G401 (cell line): ENCODE measurements at regions not wholly inside any gene's neighbourhood (a gene's known extent, or its start where the extent isn't known, plus 50 kb on each side); places are given as distances from the start of the nearest gene placed in this dataset.

Source experiments
- DNase-seq: peaks from one replicate; pipeline ENCODE4 v3.0.0-alpha.2; 2015; ENCODE audit warnings: low spot score
- in situ Hi-C: cut with HindIII; loops from 2 replicates; pipeline ENCODE4 v1.10.0; 2016; ENCODE audit warnings: low sequenced_read_pairs, mixed read lengths

DNA sequence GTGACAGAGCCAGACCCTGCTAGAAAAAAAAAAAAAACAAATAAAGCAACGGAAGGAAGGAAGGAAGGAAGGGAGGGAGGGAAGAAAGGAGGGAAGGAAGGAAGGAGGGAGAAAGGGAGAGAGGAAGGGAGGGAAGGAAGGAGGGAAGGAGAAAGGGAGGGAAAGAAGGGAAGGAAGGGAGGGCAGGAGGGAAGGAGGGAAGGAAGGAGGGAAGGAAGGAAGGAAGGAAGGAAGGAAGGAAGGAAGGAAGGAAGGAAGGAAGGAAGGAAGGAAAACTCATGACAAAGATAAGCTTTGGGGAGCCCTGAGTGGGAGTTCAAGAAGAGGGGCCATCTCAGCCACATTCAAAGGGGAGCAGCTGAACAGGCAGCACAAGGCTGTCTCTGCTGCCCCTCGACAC is 124.7 kb upstream of the MGMT start:
- DNase-seq, result no peak
- in situ Hi-C loops, result no loop called here

DNA sequence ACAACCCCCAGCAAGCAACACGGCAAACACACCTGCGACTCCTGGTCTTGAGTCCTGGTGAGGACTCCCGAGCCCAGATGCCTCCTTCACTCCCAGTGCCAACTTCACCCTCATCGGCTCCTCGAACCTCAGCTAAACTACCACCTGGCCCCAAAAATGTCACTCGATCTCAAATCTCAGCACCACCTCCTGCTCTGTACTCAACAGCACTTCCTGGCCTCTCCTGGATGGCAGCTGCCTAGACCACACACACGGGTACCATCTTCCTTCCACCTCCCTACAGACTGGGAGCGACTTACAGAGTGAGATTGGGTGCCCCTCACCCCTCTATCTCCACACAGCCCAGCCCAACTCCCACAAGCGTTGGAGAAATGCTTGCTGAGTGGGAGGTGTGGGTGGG is 123.9 kb upstream of the MGMT start:
- DNase-seq, result no peak
- in situ Hi-C loops, result no loop called here

DNA sequence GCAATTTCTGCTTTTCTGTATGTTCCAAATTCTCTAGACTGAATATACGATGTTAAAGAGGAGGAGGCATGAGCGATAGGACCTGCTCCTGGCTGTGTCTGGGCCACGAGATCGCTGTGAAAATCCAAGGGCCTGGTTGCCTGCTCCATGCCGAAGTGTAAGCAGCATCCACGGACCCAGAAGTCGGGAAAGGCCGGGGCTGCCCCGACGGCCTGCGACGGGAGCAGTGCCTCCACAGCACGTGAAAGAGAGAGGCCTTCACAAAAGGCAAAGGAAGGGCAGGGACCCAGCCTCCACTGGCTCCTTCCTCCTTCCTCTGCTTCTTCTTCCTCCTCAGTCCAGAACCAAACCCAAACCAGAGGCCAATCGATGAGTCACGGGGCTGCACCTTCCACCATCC is 122.9 kb upstream of the MGMT start:
- no peak for DNase-seq
- in situ Hi-C loops, result no loop called here

DNA sequence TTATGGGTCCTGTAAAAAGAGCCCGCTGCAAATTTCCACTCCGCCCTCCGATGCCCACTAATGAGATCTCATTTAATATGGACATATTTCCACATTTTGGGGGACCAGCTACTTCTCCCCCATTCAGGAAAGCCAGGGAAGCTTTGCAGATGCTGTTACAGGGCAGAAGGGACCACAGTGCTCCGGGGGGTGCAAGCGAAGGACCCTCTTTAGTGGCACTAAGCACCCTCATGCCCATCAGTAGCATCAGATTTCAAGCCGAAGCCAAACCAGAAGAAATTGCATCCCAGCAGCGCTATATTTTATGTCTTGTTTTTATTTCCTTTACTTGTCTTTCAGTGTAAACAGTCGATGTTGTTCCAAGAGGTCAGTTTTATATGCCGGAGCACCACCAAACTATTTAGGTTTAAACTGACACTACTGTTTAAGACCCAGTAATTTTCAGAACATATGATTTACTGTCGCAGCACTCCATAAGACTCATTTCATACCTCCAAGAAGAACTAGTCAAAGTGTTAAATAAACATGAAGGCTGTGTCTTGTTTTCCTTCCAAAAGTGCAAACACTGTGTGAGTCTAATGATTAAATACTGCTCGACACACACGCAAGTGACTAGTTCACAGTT is 122.2 kb upstream of the MGMT start:
- in situ Hi-C loops, result no loop called here
- DNase-seq, result no peak

DNA sequence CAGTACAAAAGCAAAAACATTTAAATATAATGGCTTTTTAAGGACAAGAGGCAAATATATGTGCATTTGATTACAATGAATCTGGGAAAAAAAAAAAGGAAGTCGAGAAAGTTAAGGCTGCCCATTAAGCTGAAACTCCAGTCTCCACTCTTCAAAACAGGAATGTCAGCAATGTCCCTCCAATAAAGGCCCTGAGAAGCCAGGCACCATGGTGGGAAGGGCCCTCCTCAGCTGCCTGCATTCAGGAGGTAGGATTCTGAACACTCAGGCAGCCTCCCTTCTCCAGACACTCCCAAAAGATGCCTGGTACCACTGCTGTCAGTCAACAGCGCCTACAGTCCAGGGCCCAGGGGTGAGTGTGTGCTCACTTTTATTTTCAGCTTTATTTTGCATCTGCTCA is 121.3 kb upstream of the MGMT start:
- in situ Hi-C loops, result no loop called here
- no peak for DNase-seq

DNA sequence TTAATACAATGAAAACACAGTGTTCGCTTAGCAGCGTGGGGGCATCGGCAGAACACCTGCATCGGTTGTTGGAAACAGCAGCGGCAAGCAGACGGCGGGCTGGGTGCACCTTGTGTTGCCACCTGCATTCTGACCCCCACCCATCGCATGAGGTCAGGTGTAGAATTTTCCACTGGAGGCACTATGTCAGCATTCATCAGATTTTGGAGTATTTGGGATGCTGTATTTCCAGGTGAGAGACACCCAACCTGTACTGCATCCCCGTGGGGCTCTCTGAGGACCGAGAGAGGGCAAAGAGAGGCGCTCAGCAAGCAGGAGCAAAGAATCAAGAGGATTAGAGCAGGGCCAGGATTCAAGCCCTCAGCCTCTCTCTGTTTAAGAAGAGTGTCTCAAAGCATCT is 116.4 kb upstream of the MGMT start:
- in situ Hi-C loops, result no loop called here
- DNase-seq, result no peak

DNA sequence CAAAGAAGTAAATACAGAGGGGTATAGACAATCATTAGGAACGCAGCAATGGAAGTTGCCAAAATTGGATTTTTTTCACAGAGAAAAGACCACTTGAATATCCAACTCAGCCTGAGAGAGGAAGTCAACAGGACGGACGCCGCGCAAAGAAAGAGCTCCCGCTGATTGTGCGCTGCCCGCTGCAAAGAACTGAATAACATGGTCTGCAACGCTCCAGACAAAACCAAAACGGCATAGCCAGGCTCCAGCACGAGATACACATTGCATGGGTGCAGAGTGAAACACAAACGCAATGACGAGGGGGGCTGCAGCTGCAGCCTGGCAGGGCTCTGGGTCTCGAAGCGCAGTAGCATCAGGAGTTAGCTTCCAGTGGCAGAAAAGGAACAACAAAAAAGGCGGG is 113.9 kb upstream of the MGMT start:
- no peak for DNase-seq
- in situ Hi-C loops, result no loop called here

DNA sequence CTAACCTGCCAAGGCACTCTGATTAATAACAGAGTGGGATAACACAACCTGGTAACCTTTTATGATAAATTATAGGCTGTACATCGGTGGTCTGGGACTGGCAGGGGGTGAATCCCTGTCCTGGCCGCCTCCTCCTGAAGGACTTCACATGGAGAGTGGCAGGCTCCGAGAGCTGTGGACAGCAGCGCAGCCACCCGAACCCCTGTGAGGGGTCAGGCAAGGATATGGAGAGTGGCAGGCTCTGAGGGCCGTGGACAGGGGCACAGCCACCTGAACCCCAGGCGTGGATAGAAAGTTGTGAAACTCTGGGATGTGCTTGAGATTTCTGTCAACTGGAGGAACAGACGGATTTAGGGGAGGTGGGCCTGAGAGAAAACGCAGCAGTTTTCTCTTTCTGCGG is 107.0 kb upstream of the MGMT start:
- DNase-seq, result no peak
- in situ Hi-C loops, result no loop called here

DNA sequence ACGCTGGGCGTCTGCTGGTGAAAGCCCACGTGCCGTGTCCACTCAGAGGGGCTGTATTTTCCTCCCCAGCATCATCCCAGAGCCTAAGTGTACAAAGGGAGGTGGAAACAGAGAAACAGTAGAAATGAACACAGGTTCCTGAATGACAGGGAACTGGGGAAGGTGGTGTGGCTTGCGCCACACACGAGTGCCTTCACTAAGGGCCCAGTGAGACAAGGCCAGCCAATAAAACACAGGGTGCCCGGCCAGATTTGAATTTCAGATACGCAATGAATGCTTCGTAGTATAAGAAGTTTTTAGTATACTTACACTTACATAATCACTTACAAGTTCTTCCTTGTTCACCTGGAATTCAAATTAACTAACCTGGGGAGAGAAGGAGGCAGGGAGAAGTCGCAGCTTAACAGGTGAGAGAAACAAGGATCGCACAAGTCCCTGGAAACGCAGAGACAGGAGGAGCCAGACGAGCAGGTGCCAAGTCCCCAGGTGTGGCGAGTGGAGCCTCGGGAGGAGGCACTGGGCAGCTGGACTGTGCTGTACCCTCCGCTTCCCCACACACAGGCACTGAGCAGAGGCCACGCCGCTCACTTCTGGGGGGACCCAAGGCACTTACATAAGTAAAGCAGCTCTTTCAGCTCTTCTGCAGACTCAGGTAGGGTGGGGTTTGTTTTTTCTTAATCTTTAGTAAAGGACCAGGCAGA is 105.2 kb upstream of the MGMT start:
- in situ Hi-C loops, result no loop called here
- no peak for DNase-seq

DNA sequence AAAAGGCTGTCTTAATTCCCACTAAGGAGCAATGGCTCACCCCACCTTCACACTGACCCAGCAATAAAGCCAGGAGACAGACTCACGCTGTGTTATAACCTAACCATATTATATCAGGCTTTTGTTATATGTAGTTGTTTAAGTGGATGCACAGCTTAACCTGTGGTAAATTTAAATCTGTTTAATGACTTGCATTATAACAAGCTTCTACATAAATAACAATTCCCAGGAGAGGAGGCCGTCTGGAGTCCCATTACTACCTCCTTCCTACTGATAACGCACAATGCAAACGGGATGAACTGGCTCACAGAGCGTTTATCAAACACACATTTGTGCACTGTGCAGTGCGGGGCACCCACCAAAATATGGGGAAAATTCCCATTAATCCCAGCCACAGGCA is 102.1 kb upstream of the MGMT start:
- no peak for DNase-seq
- in situ Hi-C loops, result no loop called here

DNA sequence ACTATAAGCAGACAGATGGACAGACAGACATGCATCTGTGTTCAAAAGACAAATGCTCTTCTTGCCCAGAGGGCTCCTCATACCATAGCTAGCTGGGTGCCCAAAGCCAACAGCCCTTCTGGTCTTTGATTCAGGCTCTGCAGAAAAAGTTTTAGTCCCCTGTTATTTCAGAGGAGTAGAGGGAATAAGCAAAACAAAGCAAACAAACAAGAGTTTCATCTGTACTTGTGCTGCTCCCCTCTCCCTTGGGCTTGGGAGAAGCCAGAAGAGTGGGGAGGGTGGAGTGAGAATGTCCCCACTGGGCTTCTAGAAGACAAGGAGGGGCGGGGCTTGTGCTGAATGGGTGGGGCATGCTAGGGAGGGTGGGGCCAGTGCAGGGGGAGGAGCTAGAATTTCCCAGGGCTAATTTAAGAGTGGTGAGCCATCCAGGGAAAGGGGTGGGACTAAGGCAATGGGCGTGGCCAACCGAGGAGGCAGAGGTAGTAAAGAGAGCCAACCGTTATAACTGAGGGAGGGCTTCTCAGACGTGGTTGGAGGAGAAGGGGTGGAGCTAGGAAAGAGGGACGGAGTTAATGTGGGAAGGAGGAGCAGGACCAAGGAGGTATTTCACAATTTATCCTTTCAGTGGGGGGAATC is 101.2 kb upstream of the MGMT start:
- DNase-seq, result no peak
- in situ Hi-C loops, result no loop called here

DNA sequence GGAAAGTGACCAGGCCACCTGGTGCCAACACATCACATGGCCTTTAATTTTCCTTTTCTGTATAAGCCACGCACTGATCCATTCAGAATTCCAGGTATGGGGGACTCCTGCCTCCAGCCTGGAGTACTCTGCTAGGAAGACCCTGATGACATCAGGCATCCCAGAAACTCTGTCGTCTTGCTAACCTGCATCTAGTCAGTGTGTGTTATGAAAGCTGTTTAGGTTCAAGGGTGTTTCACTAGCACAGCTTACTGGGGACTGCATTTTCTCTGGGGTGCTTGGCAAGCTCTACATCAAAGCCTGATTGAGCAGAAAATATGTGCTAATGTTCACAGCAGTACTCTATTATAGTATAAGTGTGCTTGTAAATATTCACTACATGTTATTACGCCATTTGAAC is 100.6 kb upstream of the MGMT start:
- no peak for DNase-seq
- in situ Hi-C loops, result no loop called here

DNA sequence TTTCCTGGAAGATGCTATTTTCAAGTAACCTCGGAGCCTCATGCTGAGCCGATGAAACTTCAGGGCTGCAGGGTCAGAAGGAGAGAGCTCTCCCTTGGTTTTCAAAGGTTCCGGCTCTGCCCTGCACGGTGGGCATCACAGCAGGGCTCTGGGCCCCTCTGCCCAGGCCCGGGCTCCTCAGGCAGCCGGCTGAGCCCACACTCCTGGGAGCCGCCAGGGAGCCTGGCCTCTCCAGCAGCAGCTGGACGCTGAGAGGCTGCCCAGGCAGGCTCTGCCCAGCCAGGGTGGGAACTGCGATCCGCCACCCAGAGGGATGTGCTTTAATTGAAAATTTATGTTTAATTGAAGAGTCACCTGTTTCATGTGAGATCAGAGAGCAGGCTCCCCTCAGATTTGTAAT is 97.5 kb upstream of the MGMT start:
- in situ Hi-C loops, result no loop called here
- no peak for DNase-seq

DNA sequence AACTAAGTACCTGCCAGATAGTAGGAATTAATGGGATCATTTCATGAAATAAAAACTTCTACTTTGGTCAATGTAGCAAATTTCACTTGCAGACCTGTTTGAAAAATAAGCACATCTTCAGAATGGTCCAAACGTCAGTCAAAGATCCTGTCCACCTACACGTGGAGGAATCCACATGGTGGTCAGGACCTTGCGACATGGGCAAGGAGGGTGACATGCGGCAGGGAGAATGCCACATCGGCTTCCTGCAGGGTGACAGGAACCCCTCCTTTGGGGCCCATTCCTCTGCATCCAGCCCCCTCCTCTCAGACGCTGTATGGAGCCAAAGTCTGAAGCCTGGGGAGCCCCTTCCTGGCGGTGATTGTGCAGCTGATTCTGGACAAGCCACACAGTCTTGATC is 95.5 kb upstream of the MGMT start:
- DNase-seq, result no peak
- in situ Hi-C loops, result no loop called here

DNA sequence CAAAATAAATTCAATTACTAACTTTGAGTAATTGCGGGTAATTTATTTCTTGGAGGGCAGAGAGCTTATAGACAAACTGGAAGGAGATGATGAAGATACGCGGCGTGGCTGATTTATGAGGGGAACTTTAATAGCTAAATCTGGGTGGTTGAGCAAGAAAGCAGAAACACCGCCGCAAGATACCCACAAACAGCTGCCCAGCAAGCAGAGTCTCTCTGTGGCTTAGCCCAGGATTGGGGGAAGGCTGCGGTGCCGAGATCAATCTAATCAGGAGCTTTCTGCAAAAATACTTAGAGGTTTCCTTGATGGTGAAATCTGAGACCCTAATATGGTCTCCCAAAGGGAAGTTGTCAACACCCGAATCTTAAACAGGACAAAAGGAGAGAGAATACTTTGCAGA is 94.9 kb upstream of the MGMT start:
- in situ Hi-C loops, result no loop called here
- no peak for DNase-seq

DNA sequence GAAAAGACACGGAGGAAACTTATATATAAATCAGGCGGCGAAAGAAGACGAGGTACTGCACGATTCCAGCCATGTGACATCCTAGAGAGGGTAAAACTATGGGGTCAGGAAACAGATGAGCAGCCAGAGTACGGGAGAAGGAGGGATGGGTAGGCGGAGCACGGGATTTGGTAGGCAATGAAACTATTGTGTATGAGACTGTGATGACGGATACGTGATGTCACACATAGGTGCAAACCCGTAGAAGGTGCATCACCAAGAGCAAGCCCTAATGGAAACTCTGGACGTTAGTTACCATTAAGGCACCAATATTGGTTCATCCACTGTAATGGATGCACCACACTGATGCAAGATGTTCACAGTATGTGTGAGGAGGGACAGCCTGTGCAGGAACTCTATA is 93.8 kb upstream of the MGMT start:
- no peak for DNase-seq
- in situ Hi-C loops, result no loop called here

DNA sequence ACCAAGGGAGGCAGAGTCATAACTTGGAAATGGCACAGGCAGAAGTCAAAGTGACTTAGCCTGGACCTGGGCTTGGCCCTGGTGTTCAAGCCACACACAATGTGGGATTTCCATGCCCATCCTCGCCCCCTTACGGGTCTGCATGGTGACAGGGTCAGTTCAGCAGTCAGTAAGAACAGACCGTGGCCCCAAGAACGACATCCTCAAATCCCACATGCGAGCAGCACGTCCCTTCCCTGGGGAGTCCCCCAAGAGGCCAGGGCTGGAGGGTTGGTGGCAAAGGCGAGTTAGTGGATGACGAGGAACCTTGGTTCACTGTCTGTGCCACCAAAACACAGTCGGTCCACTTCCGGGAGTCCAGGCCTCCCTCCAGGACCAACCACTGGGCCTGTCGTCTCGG is 93.3 kb upstream of the MGMT start:
- DNase-seq, result no peak
- in situ Hi-C loops, result no loop called here

DNA sequence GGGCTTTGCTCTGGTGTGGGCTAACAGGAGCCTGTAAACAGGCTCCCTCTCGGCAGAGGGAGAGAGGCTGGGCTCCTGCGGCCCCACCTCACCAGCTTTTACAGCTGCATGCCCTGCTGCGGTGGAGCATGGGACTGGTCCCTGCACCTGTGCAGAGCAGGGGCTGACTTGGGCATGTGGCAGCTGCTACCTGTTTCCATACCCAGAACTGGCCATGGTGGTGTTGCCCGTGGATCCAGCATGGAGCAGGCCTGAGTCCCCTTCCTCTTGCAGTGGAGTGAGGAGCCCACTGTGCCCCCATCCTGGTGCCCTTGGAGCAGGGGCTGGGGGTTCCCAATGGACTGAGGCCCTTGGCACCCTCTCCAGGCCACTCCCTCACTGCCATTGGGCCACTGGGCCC is 91.9 kb upstream of the MGMT start:
- no peak for DNase-seq
- in situ Hi-C loops, result no loop called here

DNA sequence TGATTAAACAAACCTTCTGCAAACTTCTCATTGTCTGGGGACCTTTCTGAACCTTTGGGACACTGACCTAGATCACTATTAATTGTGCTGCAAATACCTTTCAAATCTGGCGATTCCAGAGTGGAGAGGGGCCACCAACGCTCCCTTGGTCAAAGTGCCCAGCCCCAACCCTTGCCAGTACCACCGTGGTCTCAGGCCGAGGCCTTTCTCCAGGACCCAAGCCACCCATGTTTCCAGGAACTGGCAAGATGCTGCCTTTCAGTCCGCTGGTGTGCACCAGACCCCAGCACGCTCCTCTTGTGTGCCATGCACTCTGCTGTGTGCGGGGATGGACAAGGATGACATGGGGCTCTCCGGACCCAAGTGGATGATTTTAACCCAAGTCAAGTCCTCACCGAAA is 91.1 kb upstream of the MGMT start:
- in situ Hi-C loops, result no loop called here
- no peak for DNase-seq

DNA sequence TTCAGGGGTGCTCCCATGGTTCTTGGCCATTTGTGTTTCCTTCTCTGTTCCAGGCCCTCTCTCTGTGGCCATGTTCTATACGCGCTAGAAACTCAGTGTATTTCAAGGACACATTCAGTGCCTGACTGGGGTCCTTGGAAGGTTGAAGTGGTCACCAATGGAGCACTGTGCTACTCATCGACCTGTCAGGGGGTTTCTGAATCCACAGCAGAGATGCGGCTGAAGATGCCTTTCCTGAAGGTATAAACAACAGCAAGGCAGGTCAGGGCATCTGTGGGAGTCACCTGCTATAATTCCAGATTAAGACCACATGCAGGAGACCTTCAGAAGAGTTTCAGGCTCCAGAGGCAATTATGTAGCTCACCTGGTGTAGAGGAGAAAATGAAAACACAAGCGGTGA is 86.8 kb upstream of the MGMT start:
- no peak for DNase-seq
- in situ Hi-C loops, result no loop called here

DNA sequence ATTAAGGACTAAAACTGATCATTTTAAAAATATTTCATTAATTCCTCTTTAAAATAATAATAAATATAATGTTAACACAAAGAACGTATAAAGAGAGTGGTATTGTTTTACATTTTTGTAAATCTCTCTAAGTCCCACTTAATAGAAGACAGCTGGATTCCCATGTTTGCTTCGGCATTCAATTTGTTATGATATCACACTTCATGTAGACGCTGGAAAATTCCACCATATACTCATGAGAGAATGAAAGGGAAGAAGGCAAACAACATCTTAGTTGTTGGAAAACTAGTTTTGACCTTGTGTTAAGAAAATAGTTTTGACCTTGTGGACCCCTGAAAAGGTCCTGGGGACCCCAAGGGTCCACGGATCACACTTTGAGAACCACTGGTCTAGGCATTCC is 85.3 kb upstream of the MGMT start:
- in situ Hi-C loops, result no loop called here

More for the DNA sequence above, 85.3 kb upstream of the MGMT start:
- no peak for DNase-seq
